ENCODE measurements at regions not wholly inside any gene's neighbourhood (a gene's known extent, or its start where the extent isn't known, plus 50 kb on each side); places are given as distances from the start of the nearest gene placed in this dataset.
"Not testable (repeated sequence)": the region's sequence is repeated elsewhere in the genome, so short reads cannot be mapped to it uniquely, and the experiment has no call there.

DNA sequence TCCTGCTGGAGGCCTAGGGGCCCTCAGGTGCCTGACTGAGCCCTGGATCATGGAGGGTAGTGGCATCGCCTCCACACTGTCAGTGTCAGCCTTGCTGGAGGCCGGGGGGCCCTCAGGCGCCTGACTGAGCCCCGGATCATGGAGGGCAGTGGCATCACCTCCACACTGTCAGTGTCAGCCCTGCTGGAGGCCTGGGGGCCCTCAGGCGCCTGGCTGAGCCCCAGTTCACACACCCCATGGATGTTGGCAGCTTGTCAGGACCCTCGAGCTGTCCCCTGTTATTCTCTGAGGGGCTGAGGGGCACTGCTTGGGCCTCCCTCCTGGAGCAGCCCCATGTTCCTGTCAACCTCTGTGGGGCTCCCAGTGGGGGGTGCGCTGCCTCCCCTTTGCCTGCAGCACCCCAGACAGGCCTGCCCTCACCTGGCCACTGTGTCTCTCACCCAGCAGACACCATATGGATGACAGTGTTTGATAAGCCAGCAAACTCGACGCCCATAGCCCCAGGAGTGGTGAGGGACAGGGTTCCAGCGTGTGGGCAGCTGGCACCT is 197.6 kb downstream of the LIPI start:
- no peak for DNase-seq (ENCODE audit: insufficient read length, low spot score)
- TF ChIP-seq PAX5 (IDR thresholded peaks at IDR 0.05; ENCODE audit: insufficient read depth, low read length, severe bottlenecking) (no peak), POU2F2 (IDR thresholded peaks at IDR 0.05; ENCODE audit: low read depth, low read length) (no peak), POLR2AphosphoS5 (IDR thresholded peaks at IDR 0.05; ENCODE audit: low read depth, low read length) (no peak), SPI1 (IDR thresholded peaks at IDR 0.05; ENCODE audit: low read depth, low read length) (no peak), TAF1 (IDR thresholded peaks at IDR 0.05; ENCODE audit: low read depth, low read length) (no peak), POLR2A (IDR thresholded peaks at IDR 0.05; ENCODE audit: low read depth, low read length) (no peak)
- FAIRE-seq = no peak

DNA sequence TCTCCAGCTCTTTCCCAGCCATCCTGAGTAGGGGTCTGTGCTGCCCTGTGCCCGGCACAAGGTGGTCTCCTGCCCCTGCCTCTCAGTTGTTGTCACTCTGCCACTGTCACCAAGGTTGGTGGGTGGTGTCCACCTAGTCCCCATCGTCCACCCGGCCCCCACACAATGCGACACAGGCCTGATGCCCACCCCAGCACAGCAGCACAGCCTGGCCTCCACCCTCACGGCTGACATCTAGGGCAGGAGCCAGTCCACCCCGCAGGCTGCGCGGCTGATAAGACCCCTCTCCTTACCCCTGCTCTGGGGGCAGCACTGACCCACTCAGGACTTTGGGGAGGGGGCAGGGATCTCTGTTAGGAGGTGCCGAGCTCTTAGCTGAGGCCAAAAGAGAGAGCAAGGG is 198.3 kb downstream of the LIPI start:
- FAIRE-seq (no peak), DNase-seq (ENCODE audit: insufficient read length, low spot score) (no peak)
- TF ChIP-seq TAF1 (IDR thresholded peaks at IDR 0.05; ENCODE audit: low read depth, low read length) (no peak), POLR2AphosphoS5 (IDR thresholded peaks at IDR 0.05; ENCODE audit: low read depth, low read length) (no peak), POLR2A (IDR thresholded peaks at IDR 0.05; ENCODE audit: low read depth, low read length) (no peak), SPI1 (IDR thresholded peaks at IDR 0.05; ENCODE audit: low read depth, low read length) (no peak), POU2F2 (IDR thresholded peaks at IDR 0.05; ENCODE audit: low read depth, low read length) (no peak), PAX5 (IDR thresholded peaks at IDR 0.05; ENCODE audit: insufficient read depth, low read length, severe bottlenecking) (no peak)

DNA sequence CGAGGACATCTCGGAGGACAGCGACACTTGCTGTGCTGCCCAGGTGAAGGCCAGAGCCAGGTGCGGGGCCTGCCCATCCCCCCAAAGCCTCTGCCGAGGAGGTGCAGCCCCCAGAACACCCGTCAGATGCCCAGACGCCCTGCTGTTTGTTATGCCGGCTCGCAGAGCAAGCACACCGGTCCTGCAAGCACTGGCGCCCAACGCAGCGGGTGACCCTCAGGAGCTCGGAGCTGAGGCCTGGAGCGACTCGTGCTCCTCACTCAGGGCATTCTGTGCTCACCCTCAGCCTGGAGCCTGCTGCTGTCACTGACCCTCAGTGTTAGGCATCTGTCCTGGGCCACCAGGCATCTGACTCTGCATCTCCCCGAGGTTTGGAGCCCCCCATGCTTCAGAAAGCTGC is 199.0 kb downstream of the LIPI start:
- DNase-seq (ENCODE audit: insufficient read length, low spot score); FAIRE-seq: not testable (repeated sequence)

DNA sequence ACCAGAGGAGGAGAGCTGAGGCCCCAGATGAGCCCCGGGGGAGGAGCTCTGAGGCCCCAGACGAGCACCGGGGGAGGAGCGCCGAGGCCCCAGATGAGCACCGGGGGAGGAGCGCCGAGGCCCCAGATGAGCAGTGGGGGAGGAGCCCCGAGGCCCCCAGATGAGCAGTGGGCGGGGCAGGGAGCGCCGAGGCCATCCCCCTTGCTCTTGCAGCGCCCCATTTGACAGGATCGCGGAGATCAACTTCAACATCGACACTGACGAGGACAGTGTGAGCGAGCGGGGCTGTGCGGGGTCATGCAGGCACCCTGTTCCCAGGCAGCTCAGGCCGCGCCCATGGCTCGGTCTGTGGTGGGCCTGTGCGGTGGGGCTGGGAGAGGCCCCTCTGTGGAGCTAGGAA is 199.6 kb downstream of the LIPI start:
- DNase-seq (ENCODE audit: insufficient read length, low spot score); FAIRE-seq: not testable (repeated sequence)

DNA sequence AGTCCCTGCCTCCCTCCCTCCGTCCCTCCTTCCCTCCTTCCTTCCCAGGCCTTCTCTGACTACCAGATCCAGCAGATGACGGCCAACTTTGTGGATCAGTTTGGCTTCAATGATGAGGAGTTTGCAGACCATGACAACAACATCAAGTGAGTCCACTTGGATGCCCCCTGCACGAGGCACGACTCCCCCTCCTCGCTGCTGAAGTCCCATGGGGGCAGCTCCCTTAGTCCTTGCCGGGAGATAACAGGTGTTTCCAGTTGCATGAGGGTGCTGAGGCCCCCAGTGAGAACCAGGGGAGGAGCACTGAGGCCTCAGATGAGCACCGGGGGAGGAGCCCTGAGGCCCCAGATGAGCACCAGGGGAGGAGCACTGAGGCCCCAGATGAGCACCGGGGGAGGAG is 200.0 kb downstream of the LIPI start:
- no peak for FAIRE-seq
- DNase-seq (ENCODE audit: insufficient read length, low spot score) = no peak
- TF ChIP-seq POU2F2 (IDR thresholded peaks at IDR 0.05; ENCODE audit: low read depth, low read length) = no peak
- no peak for TF ChIP-seq TAF1 (IDR thresholded peaks at IDR 0.05; ENCODE audit: low read depth, low read length)
- no peak for TF ChIP-seq PAX5 (IDR thresholded peaks at IDR 0.05; ENCODE audit: insufficient read depth, low read length, severe bottlenecking)
- TF ChIP-seq POLR2AphosphoS5 (IDR thresholded peaks at IDR 0.05; ENCODE audit: low read depth, low read length) = no peak
- no peak for TF ChIP-seq SPI1 (IDR thresholded peaks at IDR 0.05; ENCODE audit: low read depth, low read length)
- no peak for TF ChIP-seq POLR2A (IDR thresholded peaks at IDR 0.05; ENCODE audit: low read depth, low read length)

DNA sequence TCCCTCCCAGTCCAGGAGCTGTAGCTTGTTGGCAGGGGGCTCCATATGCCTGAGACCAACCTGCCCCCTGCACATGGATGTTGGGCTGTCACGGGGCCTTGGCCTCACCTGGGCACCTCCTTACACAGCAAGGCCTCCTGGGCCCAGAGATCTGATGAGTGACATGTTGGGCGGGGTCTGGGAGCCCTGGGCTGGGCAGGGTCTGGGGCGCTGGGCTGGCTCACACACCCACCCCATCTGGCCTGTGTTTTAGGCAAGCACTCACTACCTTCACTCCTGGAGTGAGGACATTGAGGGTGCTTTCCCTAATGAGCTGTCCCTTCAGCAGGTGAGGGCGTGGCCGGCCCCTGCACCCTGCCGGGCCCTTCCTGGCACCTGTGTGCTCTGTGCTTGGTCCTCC is 200.8 kb downstream of the LIPI start:
- DNase-seq (ENCODE audit: insufficient read length, low spot score); FAIRE-seq: not testable (repeated sequence)

DNA sequence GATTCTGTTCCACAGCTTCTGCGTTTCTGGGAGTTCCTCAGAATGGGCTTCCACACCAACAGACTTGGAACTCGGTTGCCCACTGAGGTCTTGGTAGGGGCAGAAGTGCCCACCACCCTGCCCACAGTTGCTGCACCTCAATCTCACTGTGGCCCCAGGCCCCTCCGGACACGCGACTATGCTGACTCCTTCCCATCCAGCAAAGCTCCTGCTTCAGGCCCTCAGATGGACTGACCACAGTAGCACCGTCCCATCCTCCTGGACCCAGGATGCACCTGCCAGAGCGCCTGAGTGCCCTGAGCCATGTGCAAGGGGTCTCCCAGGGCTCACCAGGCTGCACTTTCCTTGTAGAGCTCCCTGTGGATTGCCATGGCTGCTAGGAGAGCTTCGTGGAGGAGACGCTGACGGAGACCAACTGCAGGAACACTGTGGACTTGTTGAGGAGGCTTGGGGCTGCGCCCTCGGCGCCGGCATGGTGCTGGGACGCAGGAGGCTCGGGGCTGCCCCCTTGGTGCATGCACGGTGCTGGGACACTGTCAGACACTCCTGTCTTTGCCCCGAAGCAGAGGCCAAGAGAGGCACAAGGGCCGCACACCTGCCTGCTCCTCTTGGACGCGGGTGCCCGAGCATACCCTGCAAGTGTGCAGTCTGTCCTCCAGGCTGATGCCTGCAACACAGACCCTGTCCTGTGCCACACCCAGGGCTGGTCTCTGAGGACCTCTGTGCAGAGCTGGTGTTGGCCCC is 201.3 kb downstream of the LIPI start:
- DNase-seq (ENCODE audit: insufficient read length, low spot score); FAIRE-seq: not testable (repeated sequence)

DNA sequence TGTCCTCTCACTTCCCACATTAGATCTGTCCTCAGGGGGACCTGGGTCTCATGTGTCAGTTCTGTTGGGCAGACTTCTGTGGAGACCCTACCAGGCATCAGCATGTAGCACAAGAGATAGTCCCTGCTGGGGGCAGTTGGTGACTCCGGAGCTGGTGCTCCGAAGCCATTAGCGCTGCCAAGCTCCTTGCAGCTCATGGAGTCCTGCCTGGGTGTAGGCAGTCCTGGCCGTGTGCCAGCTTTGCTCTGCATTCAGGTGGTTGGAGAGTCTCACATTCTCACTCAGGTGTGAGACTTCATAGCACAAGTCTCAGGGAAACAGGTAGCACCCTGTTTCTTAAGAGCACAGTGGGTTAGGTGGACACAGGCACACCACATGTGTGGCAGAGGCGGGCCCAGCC is 202.3 kb downstream of the LIPI start:
- not testable (repeated sequence) for DNase-seq (ENCODE audit: insufficient read length, low spot score); FAIRE-seq

DNA sequence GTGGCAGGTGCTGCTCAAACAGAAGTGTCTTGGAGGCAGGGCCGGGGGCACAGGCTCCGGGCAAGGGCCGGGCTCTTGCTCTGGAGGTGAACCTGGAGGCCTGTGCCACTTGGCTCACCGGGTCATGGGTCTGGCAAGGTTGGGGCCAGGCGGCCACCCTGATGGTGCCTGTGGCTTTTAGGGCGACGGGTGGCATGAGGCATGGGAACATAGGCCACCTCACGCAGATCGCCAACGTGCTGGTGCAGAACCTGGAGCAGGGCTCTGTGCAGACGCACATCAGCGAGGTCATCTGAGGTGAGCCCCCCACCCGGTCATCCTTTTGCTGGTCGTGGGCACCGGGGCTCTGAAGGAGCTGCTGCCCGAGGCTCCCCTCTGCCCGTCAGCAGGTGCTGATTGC is 202.7 kb downstream of the LIPI start:
- DNase-seq (ENCODE audit: insufficient read length, low spot score); FAIRE-seq: not testable (repeated sequence)

DNA sequence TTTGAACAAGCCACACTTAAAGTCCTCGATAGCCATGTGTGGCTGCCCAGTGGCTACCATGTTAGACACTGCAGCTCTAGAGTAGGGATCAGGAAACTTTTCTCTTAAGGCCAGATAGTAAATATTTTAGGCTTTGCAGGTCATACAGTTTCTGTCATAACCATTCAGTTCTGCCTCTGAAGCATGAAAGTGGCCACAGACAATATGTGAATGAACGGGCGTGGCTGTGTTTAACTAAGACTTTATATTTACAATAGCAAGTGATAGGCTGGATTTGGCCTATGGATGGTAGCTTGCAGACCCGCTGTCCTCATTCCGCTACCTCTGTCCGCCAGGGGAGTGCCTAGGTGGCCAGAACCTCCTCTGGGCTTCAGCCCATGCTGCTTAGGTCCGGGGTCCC is 204.6 kb downstream of the LIPI start:
- FAIRE-seq; DNase-seq (ENCODE audit: insufficient read length, low spot score): not testable (repeated sequence)

DNA sequence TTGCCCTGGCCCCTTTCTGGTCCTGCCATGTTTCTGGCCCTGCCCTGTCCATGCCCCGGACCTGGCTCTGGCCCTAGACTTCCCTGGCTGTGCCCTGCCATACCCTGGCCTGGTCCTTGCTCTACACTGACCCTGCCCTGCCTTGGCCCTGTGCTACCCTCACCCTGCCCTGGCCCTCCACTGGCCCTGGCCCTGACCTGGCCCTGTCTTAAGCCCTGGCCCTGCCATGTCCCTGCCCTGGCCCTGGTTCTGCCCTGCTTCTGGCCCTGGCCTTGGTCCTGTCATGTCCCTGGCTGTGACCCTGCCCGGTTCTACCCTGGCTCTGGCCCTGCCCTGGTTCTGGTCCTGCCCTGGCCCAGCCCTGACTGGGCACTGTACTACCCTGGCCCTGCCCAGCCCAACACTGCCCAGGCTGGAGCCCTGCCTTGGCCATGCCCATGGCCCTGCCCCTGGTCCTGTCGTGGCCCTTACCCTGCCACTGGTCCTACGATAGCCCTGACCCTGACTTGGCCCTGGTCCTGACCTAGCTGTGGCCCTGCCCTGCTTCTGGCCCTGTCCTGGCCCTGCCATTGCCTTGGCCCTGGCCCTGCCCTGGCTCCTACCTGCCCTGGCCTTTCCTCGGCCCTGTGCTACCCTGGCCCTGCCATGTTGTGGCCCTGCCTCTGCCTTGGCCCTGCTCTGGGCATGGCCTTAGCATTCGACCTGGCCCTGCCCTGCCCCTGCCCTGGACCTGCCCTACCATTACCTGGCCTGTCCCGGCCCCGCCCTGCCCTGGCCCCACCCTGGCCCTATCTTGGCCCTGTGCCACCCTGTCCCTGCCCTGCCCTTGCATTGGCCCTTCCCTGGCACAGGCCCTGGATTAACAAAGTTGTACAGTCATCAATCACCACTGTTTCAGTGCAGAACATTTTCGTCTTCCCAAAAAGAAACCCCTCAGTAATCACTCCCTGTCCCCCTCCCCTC is 223.5 kb downstream of the LIPI start:
- not testable (repeated sequence) for DNase-seq (ENCODE audit: insufficient read length, low spot score); FAIRE-seq

DNA sequence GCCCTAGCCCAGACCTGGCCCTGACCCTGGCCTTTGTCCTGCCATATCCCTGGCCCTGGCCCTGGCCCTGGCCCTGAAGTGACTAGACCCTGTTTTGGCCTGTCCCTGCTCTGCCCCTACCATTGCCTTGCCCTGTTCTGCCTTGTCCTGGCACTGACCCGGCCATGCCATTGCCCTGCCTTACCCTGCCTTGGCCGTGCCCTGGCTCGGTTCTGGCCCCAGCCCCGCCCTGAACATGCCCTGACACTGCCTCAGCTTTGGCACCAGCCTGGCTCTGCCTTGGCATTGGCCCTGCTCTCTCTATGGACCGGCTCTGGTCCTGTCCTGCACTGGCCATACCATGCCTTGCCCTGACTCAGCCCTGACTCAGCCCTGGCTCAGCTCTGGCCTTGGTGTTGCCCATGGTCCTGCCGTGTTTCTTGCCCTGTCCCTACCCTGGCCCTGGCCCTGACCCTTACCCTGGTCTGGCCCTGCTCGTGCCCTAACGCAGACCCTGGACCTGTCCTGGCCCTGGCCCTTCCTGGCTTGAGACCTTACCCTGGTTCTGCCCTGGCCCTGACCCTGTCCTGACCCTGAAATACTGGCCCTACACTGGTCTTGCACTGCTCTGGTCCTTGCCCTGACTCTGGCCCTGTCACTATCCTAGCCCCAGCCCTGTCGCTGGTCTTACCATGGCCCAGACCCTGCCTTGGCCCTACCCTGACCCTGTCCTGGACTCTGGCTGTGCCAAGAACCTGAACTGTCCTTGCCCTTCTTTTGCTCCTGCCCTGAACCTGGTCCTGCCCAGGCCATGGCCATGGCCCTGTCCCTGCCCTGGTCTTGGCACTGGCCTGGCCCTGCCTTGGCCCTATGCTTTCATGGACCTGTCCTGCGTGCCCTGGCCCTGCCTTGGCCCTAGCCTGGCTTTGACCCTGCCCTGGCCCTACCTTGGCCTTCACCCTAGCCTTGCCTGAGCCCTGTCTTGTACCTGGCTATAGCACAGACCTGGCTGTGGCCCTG is 224.6 kb downstream of the LIPI start:
- not testable (repeated sequence) for DNase-seq (ENCODE audit: insufficient read length, low spot score); FAIRE-seq

DNA sequence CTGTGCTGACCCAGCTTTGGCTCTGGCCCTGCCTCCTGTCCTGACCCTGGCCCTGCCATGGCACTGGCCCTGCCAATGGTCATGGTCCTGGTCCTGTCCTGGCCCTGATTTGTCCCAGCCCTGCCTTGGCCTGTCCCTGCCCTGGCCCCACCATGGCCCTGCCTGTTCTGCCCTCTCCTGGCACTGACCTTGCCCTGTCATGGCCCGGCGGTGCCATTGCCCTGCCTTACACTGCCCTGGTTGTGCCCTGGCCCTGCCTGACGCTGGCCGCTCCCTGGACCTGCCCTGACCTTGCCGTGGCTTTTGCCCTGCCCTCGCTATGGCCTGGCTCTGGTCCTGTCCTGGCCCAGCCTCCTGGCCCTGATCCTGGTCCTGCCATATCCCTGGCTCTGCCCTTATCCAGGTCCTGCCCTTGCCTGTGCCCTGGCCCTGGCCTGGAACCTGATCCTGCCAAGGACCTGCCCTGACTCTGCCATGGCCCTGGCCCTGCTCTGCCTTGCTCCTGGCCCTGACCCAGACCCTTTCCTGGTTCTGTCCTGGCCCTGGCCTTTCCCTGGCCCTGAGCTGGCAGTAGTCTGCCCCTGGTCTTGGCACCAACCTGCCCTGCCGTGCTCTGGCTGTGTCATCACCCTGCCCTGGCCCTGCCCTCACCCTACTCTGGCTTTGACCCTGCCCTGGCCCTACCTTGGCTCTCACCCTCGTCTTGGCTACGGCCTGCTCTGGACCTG is 225.5 kb downstream of the LIPI start:
- FAIRE-seq; DNase-seq (ENCODE audit: insufficient read length, low spot score): not testable (repeated sequence)

DNA sequence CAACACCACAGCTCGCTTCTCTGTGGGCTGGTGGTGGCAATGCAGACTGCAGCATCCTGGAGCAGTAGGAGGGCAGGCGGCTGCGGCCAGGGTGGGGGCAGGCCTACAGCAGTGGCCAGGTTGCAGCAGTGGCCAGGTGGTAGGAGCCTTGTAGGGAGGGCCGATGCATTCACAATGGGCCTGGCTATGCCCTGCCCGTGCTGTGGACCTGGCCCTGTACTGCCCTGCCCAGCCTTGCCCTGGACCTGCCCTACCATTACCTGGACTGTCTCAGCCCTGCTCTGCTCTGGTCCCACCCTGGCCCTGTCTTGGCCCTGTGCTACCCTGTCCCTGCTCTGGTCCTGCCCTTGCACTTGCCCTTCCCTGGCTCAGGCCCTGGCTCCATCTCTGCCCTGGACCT is 226.0 kb downstream of the LIPI start:
- not testable (repeated sequence) for FAIRE-seq

More for the DNA sequence above, 226.0 kb downstream of the LIPI start:
- DNase-seq (ENCODE audit: insufficient read length, low spot score) = not testable (repeated sequence)
